H1 (cell line): ENCODE measurements at regions not wholly inside any gene's neighbourhood (a gene's known extent, or its start where the extent isn't known, plus 50 kb on each side); places are given as distances from the start of the nearest gene placed in this dataset.
A peak's percentile ranks its signal among the peaks of the same experiment; 100 is the strongest.

Experiments used
- CTCF ChIA-PET: fragments of 300-600 bp; sonication (Branson Sonifier 250); formaldehyde crosslinking; loops from one replicate; lab custom pipeline; 2021; ENCODE audit not compliant: partially characterized antibody; lab: Charles Lee
- POLR2A ChIA-PET: fragments of 300-600 bp; sonication (Branson Sonifier 250); formaldehyde crosslinking; loops from one replicate; lab custom pipeline; 2021; ENCODE audit warnings: inconsistent platforms; ENCODE audit not compliant: partially characterized antibody; lab: Charles Lee
- DNase-seq, 2 experiments: peaks; one replicate each; pipeline versions ENCODE4 v3.0.0 to v3.0.0-alpha.2; 2010 to 2022; ENCODE audit warnings: low spot score in 2 of 2, low read depth in 1 of 2, mixed read lengths in 1 of 2
- FAIRE-seq: peaks from 2 replicates; lab custom pipeline; 2011; peaks lifted over from hg19 to GRCh38; lab: Jason Lieb, UNC
- H2AFZ ChIP-seq: 2 replicates; pipeline ENCODE4 v1.8.1; 2012; ENCODE audit warnings: low read length, inconsistent platforms
- H2AK5ac ChIP-seq: 2 replicates; pipeline ENCODE4 v1.6.1; 2013; ENCODE audit warnings: low read depth, low read length
- H2BK120ac ChIP-seq: replicated peaks from 2 replicates; pipeline ENCODE3; 2013; ENCODE audit warnings: low read depth, low read length, inconsistent platforms
- H2BK12ac ChIP-seq: 2 replicates; pipeline ENCODE4 v1.6.1; 2013; ENCODE audit warnings: low read depth, low read length
- H2BK15ac ChIP-seq: 2 replicates; pipeline ENCODE4 v1.6.1; 2013; ENCODE audit warnings: low read length
- H2BK20ac ChIP-seq: 2 replicates; pipeline ENCODE4 v1.6.1; 2013; ENCODE audit warnings: low read length
- H2BK5ac ChIP-seq: 2 replicates; pipeline ENCODE4 v1.6.1; 2013; ENCODE audit warnings: low read depth, low read length
- H3K14ac ChIP-seq: 2 replicates; pipeline ENCODE4 v1.6.1; 2013; ENCODE audit warnings: inconsistent platforms; ENCODE audit not compliant: insufficient read length
- H3K18ac ChIP-seq: 2 replicates; pipeline ENCODE4 v1.6.1; 2013; ENCODE audit warnings: low read length; ENCODE audit errors: extremely low read depth
- H3K23ac ChIP-seq: 2 replicates; pipeline ENCODE4 v1.6.1; 2013; ENCODE audit warnings: inconsistent platforms; ENCODE audit not compliant: insufficient read length
- H3K23me2 ChIP-seq: 2 replicates; pipeline ENCODE4 v1.6.1; 2013; ENCODE audit warnings: low read depth, low read length
- H3K27ac ChIP-seq: 2 replicates; pipeline ENCODE4 v1.6.1; 2011; ENCODE audit warnings: low read depth, low read length, inconsistent platforms
- H3K27me3 ChIP-seq, 4 experiments: replicated peaks in 1 of 4; 1 replicate in 1 of 4; 2 replicates in 3 of 4; pipeline versions ENCODE4 v1.6.1 to v1.8.1; 2011 to 2013; ENCODE audit warnings: low read length in 3 of 4, mild to moderate bottlenecking in 3 of 4, inconsistent platforms in 2 of 4, mixed read lengths in 2 of 4, moderate library complexity in 1 of 4; ENCODE audit not compliant: control insufficient read depth in 3 of 4, insufficient read depth in 3 of 4; ENCODE audit errors: extremely low read depth in 1 of 4
- H3K36me3 ChIP-seq, 4 experiments: 2 replicates each; pipeline versions ENCODE4 v1.6.1 to v1.8.1; 2011 to 2013; ENCODE audit warnings: mild to moderate bottlenecking in 4 of 4, low read length in 3 of 4, moderate library complexity in 2 of 4, control low read depth in 1 of 4, inconsistent platforms in 1 of 4; ENCODE audit not compliant: insufficient read depth in 4 of 4, control insufficient read depth in 2 of 4
- H3K4ac ChIP-seq: replicated peaks from 2 replicates; pipeline ENCODE3; 2013; ENCODE audit warnings: low read length, low read depth, mixed read lengths, inconsistent platforms; ENCODE audit not compliant: insufficient read length
- H3K4me1 ChIP-seq, 4 experiments: replicated peaks in 1 of 4; 1 replicate in 1 of 4; 2 replicates in 3 of 4; pipeline versions ENCODE4 v1.6.1 to v1.8.1; 2011 to 2013; ENCODE audit warnings: low read length in 3 of 4, inconsistent platforms in 2 of 4, mixed read lengths in 1 of 4; ENCODE audit not compliant: insufficient read depth in 4 of 4, control insufficient read depth in 3 of 4
- H3K4me2 ChIP-seq, 2 experiments: 2 replicates each; pipeline versions ENCODE4 v1.6.1 to v1.8.1; 2011 to 2013; ENCODE audit warnings: low read depth in 2 of 2, low read length in 2 of 2, control low read depth in 1 of 2, inconsistent platforms in 1 of 2, mild to moderate bottlenecking in 1 of 2; ENCODE audit not compliant: insufficient read depth in 1 of 2
- H3K4me3 ChIP-seq, 4 experiments: fragments of 200-600, 300-600 bp in 1 of 4; sonication (generic), shearing (Covaris generic), sonication (Bioruptor Twin) in 1 of 4; 2 replicates each; pipeline versions ENCODE4 v1.5.1 to v1.8.1; 2011 to 2016; ENCODE audit warnings: low read length in 4 of 4, low read depth in 3 of 4, control low read depth in 2 of 4, inconsistent platforms in 2 of 4, mild to moderate bottlenecking in 2 of 4, mixed read lengths in 1 of 4, moderate library complexity in 1 of 4; ENCODE audit not compliant: insufficient read depth in 2 of 4; ENCODE audit errors: extremely low read depth in 1 of 4
- H3K56ac ChIP-seq: replicated peaks from 2 replicates; pipeline ENCODE3; 2013; ENCODE audit warnings: low read depth, mild to moderate bottlenecking, mixed read lengths, low read length, inconsistent platforms; ENCODE audit not compliant: insufficient read length
- H3K79me1 ChIP-seq: 2 replicates; pipeline ENCODE4 v1.6.1; 2013; ENCODE audit warnings: low read depth, low read length, control low read depth
- H3K79me2 ChIP-seq, 2 experiments: 2 replicates each; pipeline versions ENCODE4 v1.6.1 to v1.8.1; 2012 to 2013; ENCODE audit warnings: low read length in 2 of 2, mild to moderate bottlenecking in 2 of 2, inconsistent platforms in 1 of 2; ENCODE audit not compliant: insufficient read depth in 2 of 2, control insufficient read depth in 1 of 2
- H3K9ac ChIP-seq, 4 experiments: replicated peaks in 1 of 4; 1 replicate in 1 of 4; 2 replicates in 3 of 4; pipeline versions ENCODE4 v1.6.1 to v1.8.1; 2011 to 2013; ENCODE audit warnings: low read depth in 3 of 4, low read length in 3 of 4, control low read depth in 2 of 4, mild to moderate bottlenecking in 2 of 4, moderate library complexity in 2 of 4, inconsistent platforms in 1 of 4; ENCODE audit errors: extremely low read depth in 1 of 4
- H3K9me3 ChIP-seq, 2 experiments: 2 replicates each; pipeline versions ENCODE4 v1.6.1 to v1.8.1; 2012 to 2013; ENCODE audit warnings: mild to moderate bottlenecking in 2 of 2, moderate library complexity in 2 of 2, control low read depth in 1 of 2, inconsistent platforms in 1 of 2, low read depth in 1 of 2, low read length in 1 of 2, mixed read lengths in 1 of 2; ENCODE audit not compliant: insufficient read depth in 2 of 2
- H4K20me1 ChIP-seq, 2 experiments: replicated peaks in 1 of 2; 2 replicates each; pipeline versions ENCODE3 to v1.8.1; 2011 to 2013; ENCODE audit warnings: inconsistent platforms in 2 of 2, low read length in 2 of 2, mild to moderate bottlenecking in 1 of 2; ENCODE audit not compliant: insufficient read depth in 2 of 2, control insufficient read depth in 1 of 2
- H4K5ac ChIP-seq: 2 replicates; pipeline ENCODE4 v1.6.1; 2013; ENCODE audit warnings: low read length, low read depth, mixed read lengths, inconsistent platforms; ENCODE audit not compliant: insufficient read length
- H4K8ac ChIP-seq: 2 replicates; pipeline ENCODE4 v1.8.0; 2013; ENCODE audit warnings: mild to moderate bottlenecking, moderate library complexity, low read length, inconsistent platforms; ENCODE audit not compliant: insufficient read depth; ENCODE audit errors: extremely low read depth
- H4K91ac ChIP-seq: replicated peaks from 2 replicates; pipeline ENCODE3; 2013; ENCODE audit warnings: low read length, mixed read lengths, inconsistent platforms; ENCODE audit not compliant: insufficient read length
- ASH2L ChIP-seq: fragments of 200-600, 300-600 bp; sonication (generic); IDR thresholded peaks from one replicate; pipeline ENCODE4 v1.7.1; 2017; ENCODE audit warnings: low read length
- WGBS, 2 experiments: shearing (Covaris generic) in 1 of 2; methylation state at CpG; one replicate each; pipeline versions ENCODE4 v1.1.6 to v1.1.7; 2013 to 2015; ENCODE audit warnings: low lambda C conversion rate in 2 of 2, mixed read lengths in 2 of 2, inconsistent platforms in 1 of 2, low coverage in 1 of 2, missing lambda C conversion rate in 1 of 2; ENCODE audit not compliant: insufficient replicate concordance in 2 of 2, insufficient coverage in 1 of 2, insufficient read length in 1 of 2; ENCODE audit errors: extremely low coverage in 1 of 2, missing lambda C conversion rate in 1 of 2; 5-methylcytosine and 5-hydroxymethylcytosine counted together
- TF ChIP-seq, protein P1 (sequence below): IDR thresholded peaks from 2 replicates; pipeline ENCODE4 v1.6.1; 2011; ENCODE audit warnings: low read depth, mild to moderate bottlenecking, low read length; ENCODE audit not compliant: insufficient read depth

DNA sequence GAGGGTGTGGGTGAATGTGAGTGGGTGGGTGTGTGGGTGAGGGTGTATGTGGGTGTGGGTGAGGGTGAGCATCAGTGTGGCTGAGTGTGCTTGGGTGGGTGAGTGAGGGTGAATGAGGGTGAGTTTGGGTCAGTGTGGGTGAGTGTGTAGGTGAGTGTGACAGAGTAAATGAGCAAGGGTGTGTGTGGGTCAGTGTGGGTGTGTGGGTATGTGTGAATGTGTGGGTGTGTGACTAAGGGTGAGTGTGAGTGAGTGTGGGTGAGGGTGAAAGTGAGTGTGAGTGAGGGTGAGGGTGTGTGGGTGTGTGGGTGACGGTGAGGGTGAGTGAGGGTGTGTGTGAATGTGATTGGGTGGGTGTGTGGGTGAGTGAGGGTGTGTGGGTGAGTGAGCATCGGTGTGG lies 1676.7 kb upstream of the TENM3 start:
- Histone ChIP-seq H2BK5ac (no peak overlapping the region; the same call in 1 of the 2 replicates), H3K23me2 (peaks cover 16% of the 10 kb centered on the region; the same call in 1 of the 2 replicates), H3K27me3 (no peaks in the 10 kb centered on the region), H3K79me2 (no peaks in the 10 kb centered on the region), H2AK5ac (peak overlapping the region; percentile 75), H3K4me3 (no peak overlapping the region), H3K18ac (no peak overlapping the region), H3K27ac (no peak overlapping the region), H2AFZ (no peak overlapping the region), H3K4me2 (no peak overlapping the region), H2BK20ac (0 out of 2 replicates have a peak overlapping the region, but pooled peaks have one; percentile 48), H4K91ac (peak overlapping the region; percentile 57), H3K56ac (peak overlapping the region; percentile 7), H4K8ac (no peak overlapping the region; the same call in 1 of the 2 replicates), H3K9me3 (no peaks in the 10 kb centered on the region), H3K9ac (no peak overlapping the region), H2BK15ac (peak overlapping the region; percentile 72; the same call in 1 of the 2 replicates), H3K36me3 (no peaks in the 10 kb centered on the region), H4K5ac (no peak overlapping the region), H3K14ac (no peak overlapping the region), H3K23ac (no peak overlapping the region), H2BK12ac (0 out of 2 replicates have a peak overlapping the region, but pooled peaks have one; percentile 50), H3K4ac (no peak overlapping the region), H3K79me1 (no peaks in the 10 kb centered on the region), H4K20me1 (peaks cover 0 to 4% of the 10 kb centered on the region in 2 experiments), H2BK120ac (no peak overlapping the region), H3K4me1 (no peaks in the 10 kb centered on the region)
- ChIA-PET POLR2A (no interaction called here), CTCF (no interaction called here)
- no peak for DNase-seq
- TF ChIP-seq ASH2L, result peak; percentile 38
- TF ChIP-seq, protein P1, sequence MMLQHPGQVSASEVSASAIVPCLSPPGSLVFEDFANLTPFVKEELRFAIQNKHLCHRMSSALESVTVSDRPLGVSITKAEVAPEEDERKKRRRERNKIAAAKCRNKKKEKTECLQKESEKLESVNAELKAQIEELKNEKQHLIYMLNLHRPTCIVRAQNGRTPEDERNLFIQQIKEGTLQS, result no peak
- FAIRE-seq, result no peak
- WGBS, 2 experiments, result 91 to 100% methylated on average over 1 to 2 of the region's 2 CpGs
